ENCODE measurements at regions not wholly inside any gene's neighbourhood (a gene's known extent, or its start where the extent isn't known, plus 50 kb on each side); places are given as distances from the start of the nearest gene placed in this dataset.

- peak; percentile 53 for TF ChIP-seq CTCF (IDR thresholded peaks at IDR 0.05; ENCODE audit: borderline replicate concordance, extremely low read depth, low read length, poor library complexity, severe bottlenecking)
- TF ChIP-seq EZH2 (IDR thresholded peaks at IDR 0.05; ENCODE audit: borderline replicate concordance, low read depth, low read length, severe bottlenecking): no peak
These were observed 142.9 kb upstream of the NXPH2 start for GRCh38 chr2:138922973-138923563.

Measured in DND-41 (cell line).